Muscle of leg (tissue), 3 donors: ENCODE measurements at regions not wholly inside any gene's neighbourhood (a gene's known extent, or its start where the extent isn't known, plus 50 kb on each side); places are given as distances from the start of the nearest gene placed in this dataset.

Experiments used
- DNase-seq: peaks from one replicate; pipeline ENCODE4 v3.0.0; 2013
- H3K27ac ChIP-seq: one replicate; pipeline ENCODE4 v1.5.1; 2013; ENCODE audit warnings: mild to moderate bottlenecking, low read length, control low read depth
- H3K27me3 ChIP-seq: one replicate; pipeline ENCODE4 v1.6.1; 2013; ENCODE audit warnings: low read length; ENCODE audit not compliant: control insufficient read depth, insufficient read depth
- H3K36me3 ChIP-seq: one replicate; pipeline ENCODE4 v1.6.1; 2013; ENCODE audit warnings: low read length; ENCODE audit not compliant: control insufficient read depth, insufficient read depth
- H3K4me1 ChIP-seq: one replicate; pipeline ENCODE4 v1.6.1; 2013; ENCODE audit warnings: low read length; ENCODE audit not compliant: control insufficient read depth, insufficient read depth
- H3K4me3 ChIP-seq: one replicate; pipeline ENCODE4 v1.5.1; 2013; ENCODE audit warnings: low read length, control low read depth
- H3K9me3 ChIP-seq: replicated peaks from 2 replicates; pipeline ENCODE4 v1.6.1; 2013; ENCODE audit warnings: low read depth, low read length; ENCODE audit not compliant: control insufficient read depth
- WGBS: methylation state at CpG from one replicate; pipeline ENCODE4 v1.1.5; 2013; ENCODE audit warnings: missing lambda C conversion rate; ENCODE audit not compliant: insufficient coverage; 5-methylcytosine and 5-hydroxymethylcytosine counted together

DNA sequence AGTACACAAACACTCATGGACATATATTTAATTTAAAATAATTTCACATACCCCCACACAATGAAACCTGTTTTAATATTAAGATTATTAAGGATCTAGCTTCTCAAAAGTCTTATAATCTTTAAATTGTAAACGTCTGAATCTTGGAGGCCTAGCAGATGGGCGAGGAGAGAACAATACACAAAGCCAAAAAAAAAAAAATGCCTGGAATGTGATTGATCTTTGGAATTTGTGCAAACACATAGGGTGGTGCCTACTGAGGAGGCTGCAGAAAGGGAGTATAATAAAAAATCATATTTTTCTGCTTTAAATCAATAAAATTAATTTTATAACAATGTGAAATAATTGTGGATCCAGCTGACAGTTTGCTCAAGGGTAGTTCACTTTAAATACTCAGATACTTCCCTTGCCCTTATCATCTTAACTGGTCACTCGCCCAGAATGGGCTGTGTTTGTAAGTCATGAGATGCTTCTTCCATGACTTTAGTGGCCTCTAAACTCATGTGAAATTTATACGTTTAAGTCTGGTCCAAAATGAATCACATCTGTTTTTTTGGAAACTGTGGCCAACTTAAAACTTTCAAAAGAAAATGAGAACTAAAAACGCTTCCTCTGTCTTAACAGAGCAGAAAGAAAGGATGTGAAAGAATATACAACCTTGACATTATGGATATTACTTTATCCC, 802.8 kb upstream of the CXADR start:
- no peaks in the 10 kb centered on the region for H3K4me1 ChIP-seq
- H3K9me3 ChIP-seq: no peaks in the 10 kb centered on the region
- H3K27me3 ChIP-seq: no peaks in the 10 kb centered on the region
- H3K27ac ChIP-seq: peak overlapping the region; percentile 52
- H3K36me3 ChIP-seq: no peaks in the 10 kb centered on the region
- peak; percentile 96 for DNase-seq
- H3K4me3 ChIP-seq: no peak overlapping the region
- no CpG with 5 or more reads among the region's 5 CpGs for WGBS

DNA sequence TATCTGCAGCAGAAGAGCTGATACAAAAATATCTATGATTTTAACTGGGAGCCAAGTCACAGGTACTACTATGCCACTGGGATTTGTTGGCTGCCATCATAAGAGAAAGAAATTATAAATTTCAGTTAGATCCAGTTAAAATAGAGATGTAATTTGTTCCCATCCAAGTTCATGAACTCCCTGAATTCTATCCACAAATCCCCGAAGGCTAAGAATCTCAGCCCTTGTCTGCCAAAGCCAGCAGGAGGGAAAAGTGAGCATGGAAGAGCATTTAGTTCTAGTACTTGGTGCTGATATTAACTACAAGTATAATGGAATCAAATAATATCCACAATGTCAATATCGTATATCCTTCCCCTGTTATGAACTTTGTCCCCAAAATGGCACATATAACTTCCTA, 801.1 kb upstream of the CXADR start:
- H3K9me3 ChIP-seq: peaks cover 2% of the 10 kb centered on the region
- WGBS: no CpG with 5 or more reads among the region's 2 CpGs
- H3K27me3 ChIP-seq: no peaks in the 10 kb centered on the region
- H3K27ac ChIP-seq: no peak overlapping the region
- H3K4me1 ChIP-seq: no peaks in the 10 kb centered on the region
- no peak overlapping the region for H3K4me3 ChIP-seq
- DNase-seq: peak; percentile 67
- no peaks in the 10 kb centered on the region for H3K36me3 ChIP-seq

DNA sequence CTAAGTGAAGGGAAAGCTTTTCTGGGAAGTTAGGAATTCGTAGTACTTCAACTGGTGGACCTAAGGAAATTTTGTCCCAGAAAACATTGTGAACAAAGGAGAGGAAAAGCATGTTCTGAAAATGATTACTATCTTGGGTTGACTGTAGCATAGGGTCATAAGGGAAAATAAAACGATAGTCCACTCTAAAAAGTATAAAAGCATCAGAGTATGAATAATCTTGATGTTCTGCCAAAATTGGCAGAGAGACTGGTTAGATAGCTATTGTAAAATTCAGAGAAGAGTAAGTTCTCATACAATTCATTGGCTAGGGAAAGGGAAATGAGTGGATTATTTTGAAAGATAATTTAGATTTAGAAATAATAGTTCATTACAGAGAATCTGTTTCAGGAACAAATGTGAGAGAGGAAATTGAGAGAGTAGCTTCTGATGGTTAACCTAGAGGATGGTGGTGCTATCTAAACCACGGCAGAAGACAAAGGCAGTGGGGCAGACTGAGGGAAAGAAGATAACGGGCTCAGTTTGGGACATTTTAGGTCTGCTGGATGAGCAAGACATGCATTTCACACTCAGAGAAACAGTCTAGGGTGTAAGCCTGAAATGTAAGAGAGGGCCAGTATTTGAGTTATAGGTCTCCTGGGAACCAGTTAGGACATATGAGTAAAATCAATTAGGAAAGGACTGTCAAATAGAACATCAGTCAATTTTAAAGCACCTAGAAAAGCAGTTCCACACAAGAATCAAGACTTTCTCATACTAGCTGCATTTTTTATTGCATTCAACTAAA, 799.3 kb upstream of the CXADR start:
- Histone ChIP-seq H3K27me3 (no peaks in the 10 kb centered on the region), H3K36me3 (no peaks in the 10 kb centered on the region), H3K4me1 (no peaks in the 10 kb centered on the region), H3K4me3 (no peak overlapping the region), H3K27ac (no peak overlapping the region), H3K9me3 (peaks cover 2% of the 10 kb centered on the region)
- WGBS: 84% methylated on average over 3 of the region's 4 CpGs
- DNase-seq: no peak

DNA sequence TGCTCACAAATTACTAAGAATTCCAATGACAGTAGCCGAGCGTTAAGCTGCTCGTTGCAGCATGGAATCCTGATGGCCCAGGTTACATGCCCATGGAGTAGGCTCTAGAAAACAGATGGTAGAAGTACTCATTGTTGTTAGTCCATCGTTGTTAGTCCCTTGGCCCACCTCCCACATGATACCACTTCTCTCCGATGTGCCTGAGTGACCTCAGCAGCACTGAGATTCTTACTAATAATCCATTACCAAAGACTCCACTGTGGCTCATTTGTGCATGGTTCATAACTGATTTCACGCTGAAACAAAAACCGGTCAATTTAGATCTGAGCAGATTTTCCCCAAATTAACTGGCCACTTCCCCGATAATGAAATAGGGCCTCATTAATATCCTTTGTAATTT, 772.3 kb upstream of the CXADR start:
- peak; percentile 23 for DNase-seq
- Histone ChIP-seq H3K27ac (no peak overlapping the region), H3K27me3 (no peaks in the 10 kb centered on the region), H3K9me3 (peaks cover under 1% of the 10 kb centered on the region), H3K4me1 (peaks cover 3% of the 10 kb centered on the region), H3K4me3 (no peak overlapping the region), H3K36me3 (no peaks in the 10 kb centered on the region)
- 56% methylated on average over 3 of the region's 8 CpGs for WGBS

DNA sequence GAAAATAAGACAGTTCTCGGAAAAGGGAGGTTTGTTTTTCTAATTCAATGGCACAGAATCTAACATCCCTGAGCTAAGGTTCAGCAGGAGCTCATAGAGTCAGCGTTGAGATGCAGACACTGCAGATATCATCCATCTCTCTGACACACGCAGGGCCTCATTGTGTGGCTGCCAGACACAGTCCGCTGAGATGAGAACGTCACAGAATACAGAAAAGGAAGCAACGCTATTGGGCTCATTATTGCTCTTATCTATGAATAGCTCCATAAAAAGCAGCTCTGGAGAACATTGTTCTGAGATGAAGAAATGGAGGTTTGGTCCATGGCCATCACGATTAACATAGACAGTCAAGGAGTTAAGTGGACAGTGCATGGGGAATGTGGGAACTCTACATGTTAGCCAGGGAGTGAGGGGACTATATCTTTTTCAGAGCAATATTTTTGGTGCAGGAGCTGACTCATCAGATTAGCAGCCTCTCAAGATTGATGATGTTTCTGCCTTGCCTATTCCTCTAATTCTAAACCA, 771.6 kb upstream of the CXADR start:
- no peaks in the 10 kb centered on the region for H3K36me3 ChIP-seq
- no peaks in the 10 kb centered on the region for H3K9me3 ChIP-seq
- no peak overlapping the region for H3K27ac ChIP-seq
- no peak overlapping the region for H3K4me3 ChIP-seq
- peak; percentile 76 for DNase-seq
- H3K4me1 ChIP-seq: peaks cover 3% of the 10 kb centered on the region
- H3K27me3 ChIP-seq: no peaks in the 10 kb centered on the region
- WGBS: 60% methylated on average over 1 of the region's 7 CpGs

DNA sequence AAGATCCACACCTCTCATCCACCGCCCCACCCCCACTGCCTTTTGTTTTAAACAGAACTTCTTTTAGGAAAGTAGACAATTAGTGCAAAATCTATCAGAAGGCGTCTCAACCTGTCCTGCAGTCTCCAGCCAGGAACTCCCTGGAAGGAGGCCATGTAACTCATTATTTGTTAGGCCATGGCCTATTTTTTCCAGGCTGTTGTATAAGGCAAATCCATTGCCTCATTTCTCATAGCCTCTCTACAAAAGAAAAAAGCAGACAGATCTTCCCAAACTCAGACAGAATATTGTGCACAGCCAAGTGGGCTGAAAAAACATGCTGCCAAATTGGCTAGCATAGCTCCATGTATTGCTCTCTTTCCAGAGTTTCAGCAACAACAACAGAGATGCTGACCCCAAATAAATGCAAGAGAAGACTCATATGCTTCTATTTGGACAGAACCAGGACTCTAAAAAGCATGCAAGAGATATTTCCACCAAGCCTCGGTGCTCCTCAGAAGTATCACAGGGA, 770.7 kb upstream of the CXADR start:
- H3K9me3 ChIP-seq: no peaks in the 10 kb centered on the region
- H3K4me1 ChIP-seq: peaks cover 3% of the 10 kb centered on the region
- no peaks in the 10 kb centered on the region for H3K36me3 ChIP-seq
- DNase-seq: peak; percentile 95
- WGBS: no CpG with 5 or more reads among the region's 3 CpGs
- no peak overlapping the region for H3K4me3 ChIP-seq
- H3K27ac ChIP-seq: peak overlapping the region; percentile 31
- no peaks in the 10 kb centered on the region for H3K27me3 ChIP-seq

DNA sequence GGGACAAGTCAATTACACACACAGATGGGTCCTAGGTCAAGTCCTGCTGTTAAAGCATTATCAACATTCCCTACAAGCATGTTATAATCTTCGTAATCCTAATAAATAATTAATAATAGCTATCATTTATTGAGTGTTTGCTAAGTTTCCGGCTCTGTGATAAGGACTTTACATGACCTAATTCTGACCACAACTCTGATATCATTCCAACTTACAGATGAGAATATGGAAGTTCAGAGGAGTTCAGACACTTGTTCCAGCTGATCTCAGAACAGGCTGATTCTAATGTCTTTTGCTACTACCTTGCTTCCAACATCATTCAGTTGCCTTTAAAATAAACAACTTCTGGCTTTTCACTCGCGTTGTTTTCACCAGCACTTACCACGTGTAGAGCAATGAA, 770.1 kb upstream of the CXADR start:
- Histone ChIP-seq H3K36me3 (no peaks in the 10 kb centered on the region), H3K4me1 (peaks cover 3% of the 10 kb centered on the region), H3K27ac (no peak overlapping the region), H3K9me3 (no peaks in the 10 kb centered on the region), H3K4me3 (no peak overlapping the region), H3K27me3 (no peaks in the 10 kb centered on the region)
- WGBS: no CpG with 5 or more reads among the region's 5 CpGs
- DNase-seq: peak; percentile 60

DNA sequence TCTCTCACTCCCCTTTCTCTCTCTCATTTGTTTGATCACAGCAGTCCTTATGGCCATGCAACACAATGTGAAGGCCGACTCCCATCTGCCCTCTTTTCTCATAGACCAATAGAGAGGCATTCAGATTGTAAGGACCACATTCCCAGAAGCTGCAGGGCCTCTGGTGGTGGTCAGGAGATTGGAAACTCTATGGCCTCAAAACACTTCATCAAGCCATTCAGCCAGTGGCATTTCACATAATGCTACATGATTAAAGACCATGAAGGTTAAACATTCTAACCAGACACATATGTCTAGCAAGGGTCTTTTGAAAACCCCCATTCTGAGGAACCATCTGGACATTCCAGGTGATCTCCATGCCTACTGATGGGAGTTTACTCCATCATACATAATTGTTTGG, 769.5 kb upstream of the CXADR start:
- no CpG with 5 or more reads among the region's 1 CpG for WGBS
- DNase-seq: no peak
- H3K4me3 ChIP-seq: no peak overlapping the region
- no peaks in the 10 kb centered on the region for H3K36me3 ChIP-seq
- H3K4me1 ChIP-seq: peaks cover 3% of the 10 kb centered on the region
- H3K27me3 ChIP-seq: no peaks in the 10 kb centered on the region
- H3K27ac ChIP-seq: no peak overlapping the region
- no peaks in the 10 kb centered on the region for H3K9me3 ChIP-seq

DNA sequence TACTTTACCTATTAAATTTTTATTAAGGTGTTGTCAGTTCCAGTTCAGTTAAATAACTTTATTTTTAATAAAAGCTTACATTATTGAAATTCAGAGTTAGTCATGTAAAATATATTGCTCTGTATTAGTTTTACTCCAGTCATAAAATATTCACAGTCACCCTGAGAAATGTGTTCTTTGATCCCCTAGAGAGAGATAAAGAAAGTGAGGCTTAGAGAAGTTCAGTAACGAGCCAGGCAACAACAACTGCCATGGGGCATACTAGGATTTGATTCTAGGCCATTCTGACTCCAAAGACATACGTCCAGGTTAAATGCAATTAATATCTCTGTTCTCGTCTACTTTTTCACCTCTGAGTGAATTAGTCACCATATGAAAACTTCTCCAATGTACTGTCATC, 761.9 kb upstream of the CXADR start:
- Histone ChIP-seq H3K4me3 (no peak overlapping the region), H3K36me3 (no peaks in the 10 kb centered on the region), H3K4me1 (no peaks in the 10 kb centered on the region), H3K27me3 (no peaks in the 10 kb centered on the region), H3K27ac (no peak overlapping the region), H3K9me3 (no peaks in the 10 kb centered on the region)
- no peak for DNase-seq
- WGBS: 100% methylated on average over 1 of the region's 3 CpGs

DNA sequence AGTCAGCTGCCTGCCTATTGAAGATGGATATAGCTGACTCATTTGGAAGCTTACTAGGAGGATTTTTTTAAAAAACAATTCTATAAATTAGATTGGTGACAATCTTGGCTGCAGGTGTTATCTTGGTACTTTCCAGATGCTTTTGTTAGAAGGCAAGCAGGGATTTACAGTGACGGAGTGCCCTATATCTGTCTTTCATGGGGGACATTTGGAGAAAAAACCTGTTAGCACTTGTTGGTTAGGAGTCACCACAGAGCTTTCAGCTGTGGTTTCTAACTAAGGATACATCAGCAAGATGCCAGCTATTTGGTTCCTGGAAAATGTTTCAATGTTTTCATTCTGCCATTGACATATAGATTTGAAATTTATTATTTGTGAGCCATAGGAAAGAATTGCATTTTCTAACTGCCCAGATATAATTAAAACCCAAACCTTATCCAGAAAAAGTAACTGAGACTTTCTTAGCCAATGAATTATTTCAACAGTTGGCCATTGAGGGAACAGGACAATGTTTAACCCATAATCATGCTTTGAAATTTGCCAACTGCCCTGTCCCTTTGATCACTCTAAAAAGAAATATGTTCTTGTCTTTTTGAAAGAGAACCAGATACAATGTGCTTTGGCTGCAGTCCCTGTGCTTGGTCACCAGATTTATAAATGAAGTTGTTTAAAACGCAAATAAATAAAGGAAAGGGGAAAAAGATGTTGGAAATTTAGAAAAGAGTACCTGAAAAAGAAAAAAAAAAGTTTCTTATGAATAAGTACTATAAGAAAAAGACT, 761.0 kb upstream of the CXADR start:
- peak; percentile 61 for DNase-seq
- Histone ChIP-seq H3K4me1 (no peaks in the 10 kb centered on the region), H3K9me3 (no peaks in the 10 kb centered on the region), H3K36me3 (no peaks in the 10 kb centered on the region), H3K27ac (no peak overlapping the region), H3K27me3 (no peaks in the 10 kb centered on the region), H3K4me3 (no peak overlapping the region)
- WGBS: 55% methylated on average over 1 of the region's 2 CpGs
